Chondrocyte (in vitro differentiated cells): ENCODE measurements at regions not wholly inside any gene's neighbourhood (a gene's known extent, or its start where the extent isn't known, plus 50 kb on each side); places are given as distances from the start of the nearest gene placed in this dataset.

Experiments used
- DNase-seq: peaks from one replicate; pipeline ENCODE4 v3.0.0; 2021; ENCODE audit warnings: mixed read lengths, low spot score
- H3K27ac Mint-ChIP-seq: one replicate; pipeline ENCODE4 v1.8.0; 2021; ENCODE audit warnings: mild to moderate bottlenecking, moderate library complexity, mixed read lengths; ENCODE audit not compliant: unreplicated experiment
- H3K27me3 Mint-ChIP-seq: 2 replicates; pipeline ENCODE4 v1.8.0; 2021; ENCODE audit warnings: low read depth, mixed read lengths
- H3K36me3 Mint-ChIP-seq: 2 replicates; pipeline ENCODE4 v1.8.0; 2021; ENCODE audit warnings: low read depth, mixed read lengths
- H3K4me1 Mint-ChIP-seq: 2 replicates; pipeline ENCODE4 v1.8.0; 2021; ENCODE audit warnings: low read depth, mild to moderate bottlenecking, mixed read lengths
- H3K4me3 Mint-ChIP-seq: one replicate; pipeline ENCODE4 v1.8.0; 2021; ENCODE audit warnings: mild to moderate bottlenecking, moderate library complexity, mixed read lengths; ENCODE audit not compliant: unreplicated experiment
- H3K9me3 Mint-ChIP-seq: 2 replicates; pipeline ENCODE4 v1.8.0; 2021; ENCODE audit warnings: low read depth, mixed read lengths
- TF ChIP-seq, protein P1 (sequence below): fragments of 200-600 bp; sonication (generic); IDR thresholded peaks from 2 replicates; pipeline ENCODE4 v1.5.0; 2021; ENCODE audit warnings: antibody characterized with exemption, mild to moderate bottlenecking, moderate library complexity

GRCh38 chr1:239448911-239449310 lies 62.5 kb downstream of the CHRM3 start:
- Mint-ChIP-seq H3K4me1 (no peaks in the 10 kb centered on the region), H3K27me3 (peaks cover 24% of the 10 kb centered on the region)

GRCh38 chr1:239455743-239456142 lies 69.4 kb downstream of the CHRM3 start:
- Mint-ChIP-seq H3K27me3 (peaks cover 10% of the 10 kb centered on the region), H3K36me3 (no peaks in the 10 kb centered on the region), H3K27ac (no peak overlapping the region), H3K4me3 (no peak overlapping the region), H3K4me1 (no peaks in the 10 kb centered on the region), H3K9me3 (peaks cover 3% of the 10 kb centered on the region)
- TF ChIP-seq, protein P1, sequence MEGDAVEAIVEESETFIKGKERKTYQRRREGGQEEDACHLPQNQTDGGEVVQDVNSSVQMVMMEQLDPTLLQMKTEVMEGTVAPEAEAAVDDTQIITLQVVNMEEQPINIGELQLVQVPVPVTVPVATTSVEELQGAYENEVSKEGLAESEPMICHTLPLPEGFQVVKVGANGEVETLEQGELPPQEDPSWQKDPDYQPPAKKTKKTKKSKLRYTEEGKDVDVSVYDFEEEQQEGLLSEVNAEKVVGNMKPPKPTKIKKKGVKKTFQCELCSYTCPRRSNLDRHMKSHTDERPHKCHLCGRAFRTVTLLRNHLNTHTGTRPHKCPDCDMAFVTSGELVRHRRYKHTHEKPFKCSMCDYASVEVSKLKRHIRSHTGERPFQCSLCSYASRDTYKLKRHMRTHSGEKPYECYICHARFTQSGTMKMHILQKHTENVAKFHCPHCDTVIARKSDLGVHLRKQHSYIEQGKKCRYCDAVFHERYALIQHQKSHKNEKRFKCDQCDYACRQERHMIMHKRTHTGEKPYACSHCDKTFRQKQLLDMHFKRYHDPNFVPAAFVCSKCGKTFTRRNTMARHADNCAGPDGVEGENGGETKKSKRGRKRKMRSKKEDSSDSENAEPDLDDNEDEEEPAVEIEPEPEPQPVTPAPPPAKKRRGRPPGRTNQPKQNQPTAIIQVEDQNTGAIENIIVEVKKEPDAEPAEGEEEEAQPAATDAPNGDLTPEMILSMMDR = no peak
- no peak for DNase-seq

More at GRCh38 chr1:239448911-239449310, 62.5 kb downstream of the CHRM3 start:
- DNase-seq = no peak
- TF ChIP-seq, protein P1 = no peak
- H3K36me3 Mint-ChIP-seq = no peaks in the 10 kb centered on the region
- H3K27ac Mint-ChIP-seq = no peak overlapping the region
- H3K9me3 Mint-ChIP-seq = no peaks in the 10 kb centered on the region
- no peak overlapping the region for H3K4me3 Mint-ChIP-seq

- TF ChIP-seq, protein P1 = no peak
- Mint-ChIP-seq H3K9me3 (peaks cover 3% of the 10 kb centered on the region), H3K27ac (no peak overlapping the region), H3K27me3 (peaks cover 17% of the 10 kb centered on the region), H3K4me1 (no peaks in the 10 kb centered on the region), H3K4me3 (no peak overlapping the region), H3K36me3 (no peaks in the 10 kb centered on the region)
- no peak for DNase-seq
Measured at GRCh38 chr1:239456788-239457187, 70.4 kb downstream of the CHRM3 start.

DNA sequence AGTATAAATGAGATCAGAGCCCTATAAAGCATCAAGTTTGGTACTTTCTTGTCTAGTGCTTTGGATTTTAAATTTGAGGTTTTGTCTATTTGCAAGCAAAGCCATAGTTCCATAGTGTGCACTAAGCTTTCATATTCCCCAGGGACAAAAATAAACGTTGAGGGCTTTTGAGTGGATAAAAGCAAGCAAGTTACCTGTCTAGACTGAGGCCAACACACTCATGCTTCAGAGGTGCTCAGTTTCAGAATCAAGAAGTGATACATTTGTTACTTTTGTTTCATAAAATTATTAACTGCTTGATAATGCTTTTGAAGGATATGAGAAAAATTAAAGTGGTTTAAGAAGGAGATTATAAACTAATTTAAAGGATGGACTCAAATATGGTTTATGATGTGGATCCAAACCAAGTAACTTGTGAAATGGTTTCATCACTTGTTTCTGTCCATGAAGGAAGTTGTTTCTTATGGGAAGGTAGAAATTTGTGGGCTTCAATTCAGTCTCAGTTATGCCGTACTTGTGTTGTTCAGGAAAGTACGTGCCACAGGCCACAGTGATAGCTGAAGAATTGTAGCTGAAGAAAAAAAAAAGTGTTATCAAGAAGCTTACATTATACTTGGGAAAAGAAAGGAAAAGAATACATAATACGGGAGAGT lies 71.2 kb downstream of the CHRM3 start:
- DNase-seq = no peak
- no peak overlapping the region for H3K4me3 Mint-ChIP-seq
- H3K36me3 Mint-ChIP-seq = no peaks in the 10 kb centered on the region
- H3K4me1 Mint-ChIP-seq = no peaks in the 10 kb centered on the region
- peaks cover 3% of the 10 kb centered on the region for H3K9me3 Mint-ChIP-seq
- TF ChIP-seq, protein P1 = no peak
- H3K27ac Mint-ChIP-seq = no peak overlapping the region
- peaks cover 18% of the 10 kb centered on the region for H3K27me3 Mint-ChIP-seq

- H3K36me3 Mint-ChIP-seq = no peaks in the 10 kb centered on the region
- no peak for DNase-seq
- H3K27me3 Mint-ChIP-seq = peaks cover 20% of the 10 kb centered on the region
- no peak overlapping the region for H3K4me3 Mint-ChIP-seq
- H3K9me3 Mint-ChIP-seq = peaks cover 3% of the 10 kb centered on the region
- H3K4me1 Mint-ChIP-seq = no peaks in the 10 kb centered on the region
- TF ChIP-seq, protein P1 = no peak
- no peak overlapping the region for H3K27ac Mint-ChIP-seq
Measured at GRCh38 chr1:239458144-239458500, 71.8 kb downstream of the CHRM3 start.
